KMS-11 (cell line): ENCODE measurements at regions not wholly inside any gene's neighbourhood (a gene's known extent, or its start where the extent isn't known, plus 50 kb on each side); places are given as distances from the start of the nearest gene placed in this dataset.

ENCODE experiments used
- H2AFZ ChIP-seq: fragments of 200-600 bp; sonication (generic); 2 replicates; pipeline ENCODE4 v1.6.1; 2016; ENCODE audit warnings: antibody characterized with exemption, mixed run types, low read depth
- H3K27ac ChIP-seq: fragments of 200-600 bp; sonication (generic); 2 replicates; pipeline ENCODE4 v1.6.1; 2016; ENCODE audit warnings: mild to moderate bottlenecking, mixed run types
- H3K27me3 ChIP-seq: fragments of 200-600 bp; sonication (generic); 2 replicates; pipeline ENCODE4 v1.6.1; 2017; ENCODE audit warnings: mild to moderate bottlenecking, low read depth, mixed run types, moderate library complexity; ENCODE audit not compliant: insufficient read depth
- H3K36me3 ChIP-seq: fragments of 200-600 bp; sonication (generic); 2 replicates; pipeline ENCODE4 v1.6.1; 2017; ENCODE audit warnings: mild to moderate bottlenecking, mixed run types; ENCODE audit not compliant: insufficient read depth
- H3K4me1 ChIP-seq: fragments of 200-600 bp; sonication (generic); 2 replicates; pipeline ENCODE4 v1.6.1; 2016; ENCODE audit warnings: mild to moderate bottlenecking, low read depth, mixed run types; ENCODE audit not compliant: poor library complexity, severe bottlenecking
- H3K4me2 ChIP-seq: fragments of 200-600 bp; sonication (generic); 2 replicates; pipeline ENCODE4 v1.7.0; 2016; ENCODE audit warnings: mild to moderate bottlenecking, mixed run types
- H3K4me3 ChIP-seq: fragments of 200-600 bp; sonication (generic); IDR thresholded peaks from 2 replicates; pipeline ENCODE4 v1.6.1; 2017; ENCODE audit warnings: low read depth, low read length, mixed read lengths; ENCODE audit not compliant: insufficient read depth
- H3K79me2 ChIP-seq: fragments of 200-600 bp; sonication (generic); 2 replicates; pipeline ENCODE4 v1.6.1; 2016; ENCODE audit warnings: low read depth, mixed run types; ENCODE audit not compliant: insufficient read depth
- H3K9ac ChIP-seq: fragments of 200-600 bp; sonication (generic); 2 replicates; pipeline ENCODE4 v1.6.1; 2016; ENCODE audit warnings: mild to moderate bottlenecking, mixed run types
- H4K20me1 ChIP-seq: fragments of 200-600 bp; sonication (generic); 2 replicates; pipeline ENCODE4 v1.6.1; 2016; ENCODE audit warnings: mild to moderate bottlenecking, mixed run types; ENCODE audit not compliant: insufficient read depth
- TF ChIP-seq, protein P1 (sequence below): fragments of 200-600 bp; sonication (generic); conservative IDR thresholded peaks from 2 replicates; pipeline ENCODE4 v1.6.1; 2017; ENCODE audit warnings: low read depth, mild to moderate bottlenecking, antibody characterized with exemption, low read length, moderate library complexity, mixed read lengths

DNA sequence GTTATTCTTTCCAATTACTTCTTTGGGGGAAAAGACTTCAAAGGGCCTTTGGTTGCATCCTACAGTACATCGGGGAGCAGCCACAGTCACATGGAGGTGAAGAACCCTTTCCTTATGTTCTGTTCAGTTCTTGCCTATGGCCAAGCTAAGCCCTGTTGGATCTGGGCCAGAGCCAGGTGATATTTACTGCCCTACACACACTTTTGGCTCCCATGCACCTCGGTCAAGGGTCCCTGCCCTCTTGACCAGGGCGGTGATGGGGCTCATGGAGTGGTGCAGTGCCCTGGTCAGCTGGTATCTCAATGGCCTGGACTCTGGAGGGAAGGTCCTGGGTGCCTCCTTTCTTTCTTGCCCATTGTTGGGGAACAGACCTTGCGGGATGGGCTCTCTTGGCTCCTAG lies 98.7 kb downstream of the VAPA start:
- Histone ChIP-seq H3K4me3 (no peak overlapping the region), H3K27me3 (no peaks in the 10 kb centered on the region), H3K4me1 (no peaks in the 10 kb centered on the region), H3K4me2 (no peak overlapping the region), H2AFZ (no peak overlapping the region), H3K27ac (no peak overlapping the region), H4K20me1 (no peaks in the 10 kb centered on the region), H3K79me2 (no peaks in the 10 kb centered on the region), H3K9ac (no peak overlapping the region), H3K36me3 (no peaks in the 10 kb centered on the region)
- TF ChIP-seq, protein P1, sequence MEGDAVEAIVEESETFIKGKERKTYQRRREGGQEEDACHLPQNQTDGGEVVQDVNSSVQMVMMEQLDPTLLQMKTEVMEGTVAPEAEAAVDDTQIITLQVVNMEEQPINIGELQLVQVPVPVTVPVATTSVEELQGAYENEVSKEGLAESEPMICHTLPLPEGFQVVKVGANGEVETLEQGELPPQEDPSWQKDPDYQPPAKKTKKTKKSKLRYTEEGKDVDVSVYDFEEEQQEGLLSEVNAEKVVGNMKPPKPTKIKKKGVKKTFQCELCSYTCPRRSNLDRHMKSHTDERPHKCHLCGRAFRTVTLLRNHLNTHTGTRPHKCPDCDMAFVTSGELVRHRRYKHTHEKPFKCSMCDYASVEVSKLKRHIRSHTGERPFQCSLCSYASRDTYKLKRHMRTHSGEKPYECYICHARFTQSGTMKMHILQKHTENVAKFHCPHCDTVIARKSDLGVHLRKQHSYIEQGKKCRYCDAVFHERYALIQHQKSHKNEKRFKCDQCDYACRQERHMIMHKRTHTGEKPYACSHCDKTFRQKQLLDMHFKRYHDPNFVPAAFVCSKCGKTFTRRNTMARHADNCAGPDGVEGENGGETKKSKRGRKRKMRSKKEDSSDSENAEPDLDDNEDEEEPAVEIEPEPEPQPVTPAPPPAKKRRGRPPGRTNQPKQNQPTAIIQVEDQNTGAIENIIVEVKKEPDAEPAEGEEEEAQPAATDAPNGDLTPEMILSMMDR = no peak

DNA sequence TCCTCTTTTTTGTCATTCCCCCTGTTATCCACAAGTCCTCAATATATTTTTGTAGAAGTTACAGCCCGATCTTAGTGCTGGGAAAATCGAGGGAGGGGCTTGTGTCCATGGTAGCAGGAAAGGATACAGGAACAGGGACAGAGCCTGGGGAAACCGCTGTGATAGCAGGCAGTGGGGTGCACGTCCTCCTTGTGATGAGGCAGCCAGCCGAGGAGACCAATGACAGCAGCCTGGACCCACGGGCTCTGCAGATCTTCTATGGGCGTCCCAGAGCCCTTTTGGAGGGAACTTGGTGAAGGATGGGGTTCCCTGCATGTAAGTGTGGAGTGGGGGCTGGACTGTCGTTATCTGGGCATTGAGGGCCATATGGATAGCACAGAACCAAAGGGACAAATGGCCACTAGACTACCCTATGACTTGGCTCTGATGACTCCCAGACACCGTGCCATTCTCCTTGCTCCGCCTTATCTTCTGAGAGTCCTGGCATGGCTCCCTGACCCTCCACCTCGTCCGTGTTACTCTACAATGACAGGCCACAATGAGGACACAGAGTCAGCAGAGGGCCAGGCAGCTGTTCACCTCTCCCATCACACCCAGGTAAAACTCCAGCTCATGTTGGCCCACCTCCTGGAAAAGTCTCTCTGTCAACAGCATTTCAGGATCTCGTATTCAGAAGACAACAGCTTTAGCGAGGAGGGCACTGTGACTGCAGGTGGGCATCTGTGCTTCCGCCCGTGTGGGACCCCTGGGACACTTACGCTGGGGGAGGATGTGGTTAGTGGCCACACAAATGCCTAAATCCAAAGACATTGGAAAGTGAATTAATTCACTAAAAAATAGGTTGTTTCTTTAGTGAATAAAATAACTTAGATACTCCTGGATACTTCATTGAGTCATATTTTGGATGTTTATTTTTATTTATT lies 100.1 kb downstream of the VAPA start:
- no peaks in the 10 kb centered on the region for H4K20me1 ChIP-seq
- no peak overlapping the region for H2AFZ ChIP-seq
- TF ChIP-seq, protein P1 = no peak
- no peak overlapping the region for H3K4me2 ChIP-seq
- H3K27ac ChIP-seq = no peak overlapping the region
- no peaks in the 10 kb centered on the region for H3K27me3 ChIP-seq
- H3K79me2 ChIP-seq = no peaks in the 10 kb centered on the region
- no peak overlapping the region for H3K4me3 ChIP-seq
- H3K4me1 ChIP-seq = no peaks in the 10 kb centered on the region
- no peaks in the 10 kb centered on the region for H3K36me3 ChIP-seq
- H3K9ac ChIP-seq = no peak overlapping the region

DNA sequence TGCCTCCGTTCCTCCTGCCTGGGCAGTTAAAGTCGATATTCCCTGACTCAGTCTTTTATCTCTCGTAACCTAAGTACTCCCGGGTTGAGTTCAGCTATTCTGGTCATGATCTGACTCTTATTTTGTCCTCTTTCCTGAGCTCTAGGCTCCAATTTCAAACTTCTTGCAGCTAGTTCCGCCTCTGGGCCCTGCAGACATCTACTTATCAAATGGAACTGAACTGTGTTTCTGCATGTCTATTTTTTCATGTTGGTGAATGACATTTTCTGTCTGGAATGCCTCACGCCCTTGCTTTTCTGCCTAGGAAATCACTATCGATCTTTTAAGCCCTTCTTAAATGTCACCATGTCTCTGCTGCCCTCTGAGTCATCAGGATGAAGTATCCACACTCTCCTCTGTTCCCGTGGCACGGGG lies 101.5 kb downstream of the VAPA start:
- Histone ChIP-seq H3K4me3 (no peak overlapping the region), H3K27me3 (no peaks in the 10 kb centered on the region), H3K9ac (no peak overlapping the region), H2AFZ (no peak overlapping the region), H3K79me2 (no peaks in the 10 kb centered on the region), H4K20me1 (no peaks in the 10 kb centered on the region), H3K36me3 (no peaks in the 10 kb centered on the region), H3K4me2 (no peak overlapping the region), H3K27ac (no peak overlapping the region), H3K4me1 (no peaks in the 10 kb centered on the region)
- TF ChIP-seq, protein P1 = no peak

DNA sequence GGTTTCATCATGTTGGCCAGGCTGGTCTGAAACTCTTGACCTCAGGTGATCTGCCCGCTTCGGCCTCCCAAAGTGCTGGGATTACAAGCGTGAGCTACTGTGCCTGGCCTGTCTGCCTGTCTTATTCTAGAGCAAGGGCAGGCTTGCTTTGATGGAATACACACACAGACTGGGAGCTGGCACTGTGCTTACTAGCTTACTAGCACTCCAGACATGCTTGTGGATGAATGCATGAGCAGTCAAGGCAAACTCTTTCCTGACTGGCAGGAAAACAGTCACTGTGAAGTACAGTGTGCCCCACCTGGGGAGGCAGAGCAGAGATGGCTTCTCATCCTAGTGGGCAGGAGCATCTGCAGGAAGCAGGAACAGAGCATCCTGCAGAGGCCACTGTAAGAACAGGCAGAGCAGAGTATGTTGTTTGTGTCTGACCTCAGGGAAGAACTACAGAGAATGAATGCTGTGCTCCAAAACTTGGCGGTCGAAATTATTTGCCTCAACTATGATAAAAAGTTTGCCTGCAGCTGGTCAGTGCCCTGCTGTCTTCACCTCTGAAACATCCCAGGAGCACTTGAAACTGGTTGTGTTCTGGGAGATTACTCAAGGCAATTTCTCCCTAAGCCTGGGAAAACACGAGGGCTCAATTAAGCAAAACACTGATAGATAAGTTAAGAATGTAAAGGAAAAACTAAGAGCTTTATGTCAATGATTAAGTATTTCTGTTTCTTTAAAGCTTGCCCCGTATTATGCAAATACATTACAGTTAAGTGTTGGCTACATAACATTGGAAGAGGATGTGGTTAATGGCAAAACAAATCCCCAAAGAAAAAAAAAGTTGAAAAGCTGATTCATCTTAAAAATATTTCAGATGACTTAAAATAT lies 102.4 kb downstream of the VAPA start:
- no peaks in the 10 kb centered on the region for H3K4me1 ChIP-seq
- H3K4me2 ChIP-seq = no peak overlapping the region
- TF ChIP-seq, protein P1 = no peak
- no peak overlapping the region for H3K27ac ChIP-seq
- H3K36me3 ChIP-seq = no peaks in the 10 kb centered on the region
- H3K79me2 ChIP-seq = no peaks in the 10 kb centered on the region
- no peaks in the 10 kb centered on the region for H4K20me1 ChIP-seq
- H3K9ac ChIP-seq = no peak overlapping the region
- no peak overlapping the region for H2AFZ ChIP-seq
- no peak overlapping the region for H3K4me3 ChIP-seq
- H3K27me3 ChIP-seq = no peaks in the 10 kb centered on the region
